ENCODE measurements at regions not wholly inside any gene's neighbourhood (a gene's known extent, or its start where the extent isn't known, plus 50 kb on each side); places are given as distances from the start of the nearest gene placed in this dataset.
"Not testable (repeated sequence)": the region's sequence is repeated elsewhere in the genome, so short reads cannot be mapped to it uniquely, and the experiment has no call there.

DNA sequence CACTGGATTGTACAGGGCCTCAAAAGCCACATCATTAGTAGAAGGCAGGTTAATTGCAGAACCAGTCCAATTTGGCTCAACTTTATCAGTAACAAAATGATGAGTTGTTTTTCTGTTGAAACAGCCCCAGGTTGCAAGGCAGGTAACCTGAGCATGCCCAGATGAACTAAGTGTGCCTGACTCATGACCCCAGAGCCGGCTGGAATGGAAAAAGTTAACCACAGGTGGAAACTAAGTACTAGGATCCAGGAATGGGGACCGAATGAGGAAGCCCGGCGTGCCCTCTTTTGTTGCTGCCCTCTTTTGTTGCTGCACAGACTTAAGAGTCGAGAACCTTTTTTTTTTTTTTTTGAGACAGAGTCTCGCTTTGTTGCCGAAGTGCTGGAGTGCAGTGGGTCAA, 79.5 kb upstream of the YWHAQ start:
- Histone ChIP-seq H3K4me1 (ENCODE audit: control insufficient read depth, insufficient read depth, low read length) (no peaks in the 10 kb centered on the region), H3K9me3 (ENCODE audit: control insufficient read depth, low read length) (no peaks in the 10 kb centered on the region), H3K36me3 (ENCODE audit: control insufficient read depth, insufficient read depth, low read length) (no peaks in the 10 kb centered on the region), H3K9ac (ENCODE audit: low read length) (no peak overlapping the region), H3K4me3 (ENCODE audit: low read length) (no peak overlapping the region), H3K27me3 (ENCODE audit: control insufficient read depth, insufficient read depth, low read length) (no peaks in the 10 kb centered on the region)

DNA sequence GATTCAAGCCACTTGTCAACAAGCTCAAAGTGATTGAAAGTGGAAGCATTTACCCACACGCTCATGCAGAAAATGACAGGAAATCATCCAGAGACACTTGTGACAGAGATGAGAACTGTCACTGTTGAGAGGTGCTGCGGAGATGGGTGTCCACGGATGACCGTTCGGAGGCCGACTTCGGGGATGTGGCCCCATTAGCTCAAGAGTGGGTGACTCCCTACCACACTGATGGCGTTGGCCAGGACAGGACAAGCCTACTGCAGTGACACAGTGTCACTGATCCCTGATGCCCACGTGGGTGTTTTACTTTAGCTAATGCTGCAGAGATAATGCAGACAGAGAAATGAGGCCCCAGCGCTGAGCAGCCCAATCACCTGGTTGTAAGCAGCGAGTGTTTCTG, 81.5 kb upstream of the YWHAQ start:
- Histone ChIP-seq H3K4me3 (ENCODE audit: low read length) (no peak overlapping the region), H3K9me3 (ENCODE audit: control insufficient read depth, low read length) (no peaks in the 10 kb centered on the region)

DNA sequence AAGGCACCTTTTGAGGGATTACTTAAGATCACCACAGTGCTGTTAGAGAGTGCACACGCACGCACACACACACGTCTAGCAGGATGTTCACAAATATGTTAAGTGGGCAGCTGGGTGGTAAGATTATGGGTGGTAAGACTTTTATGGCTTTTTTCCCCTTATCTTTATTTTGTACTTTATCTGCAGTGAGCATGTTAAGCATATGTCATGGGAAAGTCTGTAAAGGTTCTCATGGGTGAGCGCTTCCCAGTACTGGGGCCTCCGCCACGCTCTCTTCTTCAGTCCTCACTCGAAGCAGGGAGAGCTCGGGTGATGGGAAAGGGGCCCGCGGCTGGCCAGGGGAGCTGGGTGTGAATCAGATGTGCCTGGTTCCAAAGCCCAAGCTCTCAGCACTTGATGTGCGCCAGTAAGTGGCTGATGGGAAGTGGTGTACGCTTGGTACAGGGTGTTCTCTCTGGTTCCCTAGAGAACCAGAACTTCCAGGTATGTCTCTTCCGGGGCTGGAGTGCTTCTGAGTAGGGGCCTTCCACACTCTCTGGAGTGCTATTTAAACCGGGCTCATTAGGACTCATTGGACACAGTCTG, 83.9 kb upstream of the YWHAQ start:
- Histone ChIP-seq H3K9ac (ENCODE audit: low read length) (no peak overlapping the region), H3K9me3 (ENCODE audit: control insufficient read depth, low read length) (no peaks in the 10 kb centered on the region), H3K4me1 (ENCODE audit: control insufficient read depth, insufficient read depth, low read length) (no peaks in the 10 kb centered on the region)

More for the DNA sequence above, 81.5 kb upstream of the YWHAQ start:
- H3K4me1 ChIP-seq (ENCODE audit: control insufficient read depth, insufficient read depth, low read length), result no peaks in the 10 kb centered on the region
- no peak overlapping the region for H3K9ac ChIP-seq (ENCODE audit: low read length)
- H3K27me3 ChIP-seq (ENCODE audit: control insufficient read depth, insufficient read depth, low read length), result no peaks in the 10 kb centered on the region
- H3K36me3 ChIP-seq (ENCODE audit: control insufficient read depth, insufficient read depth, low read length), result no peaks in the 10 kb centered on the region

DNA sequence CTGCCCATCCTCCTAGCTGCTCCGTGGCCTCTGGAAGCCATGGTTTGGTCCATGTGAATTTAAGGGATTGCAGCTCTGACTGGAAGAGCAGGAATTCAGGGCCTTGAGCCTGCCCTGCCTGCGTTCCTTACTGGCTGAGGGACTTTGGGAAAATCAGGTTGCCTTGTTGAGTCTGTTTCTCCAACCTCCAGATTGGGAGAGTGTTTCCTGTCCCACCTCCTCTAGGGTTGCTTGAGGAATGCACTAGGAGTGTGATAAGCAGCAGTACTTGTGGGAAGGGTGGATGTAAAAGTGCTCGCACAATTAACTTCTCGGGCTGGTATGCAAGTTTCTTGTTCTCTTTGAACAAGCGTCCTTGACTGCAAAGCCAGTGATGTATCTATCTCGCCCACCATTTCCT, 84.4 kb upstream of the YWHAQ start:
- no peak overlapping the region for H3K4me3 ChIP-seq (ENCODE audit: low read length)
- no peaks in the 10 kb centered on the region for H3K9me3 ChIP-seq (ENCODE audit: control insufficient read depth, low read length)
- H3K36me3 ChIP-seq (ENCODE audit: control insufficient read depth, insufficient read depth, low read length), result no peaks in the 10 kb centered on the region
- no peaks in the 10 kb centered on the region for H3K27me3 ChIP-seq (ENCODE audit: control insufficient read depth, insufficient read depth, low read length)
- no peaks in the 10 kb centered on the region for H3K4me1 ChIP-seq (ENCODE audit: control insufficient read depth, insufficient read depth, low read length)
- H3K9ac ChIP-seq (ENCODE audit: low read length), result no peak overlapping the region

More for the DNA sequence above, 83.9 kb upstream of the YWHAQ start:
- H3K27me3 ChIP-seq (ENCODE audit: control insufficient read depth, insufficient read depth, low read length), result no peaks in the 10 kb centered on the region
- no peaks in the 10 kb centered on the region for H3K36me3 ChIP-seq (ENCODE audit: control insufficient read depth, insufficient read depth, low read length)
- H3K4me3 ChIP-seq (ENCODE audit: low read length), result no peak overlapping the region

DNA sequence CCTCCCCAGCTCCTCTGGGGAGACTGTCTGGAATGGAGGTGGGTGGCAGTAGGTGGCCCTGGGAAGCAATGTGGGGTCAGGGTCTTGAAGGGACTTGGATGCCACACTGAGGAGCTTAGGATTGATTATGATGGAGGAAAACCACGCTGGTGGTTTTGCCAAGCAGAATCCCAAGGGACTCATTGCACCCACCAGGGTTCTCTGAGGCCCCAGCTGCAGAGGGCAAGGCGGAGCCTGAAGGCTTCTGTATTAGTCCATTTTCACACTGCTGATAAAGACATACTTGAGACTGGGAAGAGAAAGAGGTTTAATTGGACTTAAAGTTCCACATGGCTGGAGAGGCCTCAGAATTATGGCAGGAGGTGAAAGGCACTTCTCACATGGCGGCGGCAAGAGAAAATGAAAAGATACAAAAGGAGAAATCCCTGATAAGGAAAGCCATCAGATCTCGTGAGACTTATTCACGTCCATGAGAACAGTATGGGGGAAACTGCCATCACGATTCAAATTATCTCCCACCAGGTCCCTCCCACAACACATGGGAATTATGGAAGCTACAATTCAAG, 87.2 kb upstream of the YWHAQ start:
- H3K36me3 ChIP-seq (ENCODE audit: control insufficient read depth, insufficient read depth, low read length), result no peaks in the 10 kb centered on the region
- no peaks in the 10 kb centered on the region for H3K4me1 ChIP-seq (ENCODE audit: control insufficient read depth, insufficient read depth, low read length)
- H3K4me3 ChIP-seq (ENCODE audit: low read length), result no peak overlapping the region
- no peaks in the 10 kb centered on the region for H3K9me3 ChIP-seq (ENCODE audit: control insufficient read depth, low read length)
- H3K9ac ChIP-seq (ENCODE audit: low read length), result no peak overlapping the region
- H3K27me3 ChIP-seq (ENCODE audit: control insufficient read depth, insufficient read depth, low read length), result no peaks in the 10 kb centered on the region

DNA sequence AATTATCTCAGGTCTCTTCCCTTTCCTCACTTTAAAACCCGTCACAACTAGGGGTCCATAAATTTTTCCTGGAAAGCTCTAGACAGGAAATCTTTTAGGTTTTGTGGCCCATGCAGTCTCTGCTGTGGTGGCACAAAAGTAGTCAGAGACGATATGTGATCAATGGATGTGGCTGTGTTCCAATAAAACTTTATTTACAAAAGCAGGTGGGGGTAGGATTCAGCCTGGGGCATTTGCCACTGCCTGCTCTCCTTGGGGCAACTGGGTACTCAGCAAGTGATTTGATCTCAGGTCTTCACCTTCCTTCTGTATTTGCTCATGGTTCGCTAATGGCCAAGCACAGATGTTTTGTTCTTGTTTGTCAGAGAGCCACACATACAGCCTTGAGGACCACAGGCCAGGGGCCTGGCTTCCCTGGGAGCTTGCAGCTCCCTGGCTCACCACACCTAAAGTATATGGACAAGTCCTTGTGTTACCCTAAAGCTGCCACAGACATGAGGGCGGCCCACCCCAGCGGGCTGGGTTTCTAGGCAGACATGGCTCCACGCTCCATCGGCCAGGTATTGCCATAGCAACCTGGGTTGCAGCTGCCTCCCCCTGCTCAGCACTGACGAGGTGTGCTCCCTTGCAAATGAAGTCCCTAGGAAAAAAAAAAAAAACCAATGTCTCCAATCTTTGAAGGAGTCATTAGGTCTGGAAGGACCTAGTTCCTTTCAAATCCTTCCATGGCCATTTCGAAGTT, 89.7 kb upstream of the YWHAQ start:
- H3K27me3 ChIP-seq (ENCODE audit: control insufficient read depth, insufficient read depth, low read length), result no peaks in the 10 kb centered on the region
- no peak overlapping the region for H3K4me3 ChIP-seq (ENCODE audit: low read length)
- H3K36me3 ChIP-seq (ENCODE audit: control insufficient read depth, insufficient read depth, low read length), result no peaks in the 10 kb centered on the region
- H3K9me3 ChIP-seq (ENCODE audit: control insufficient read depth, low read length), result no peaks in the 10 kb centered on the region
- H3K9ac ChIP-seq (ENCODE audit: low read length), result no peak overlapping the region
- no peaks in the 10 kb centered on the region for H3K4me1 ChIP-seq (ENCODE audit: control insufficient read depth, insufficient read depth, low read length)

DNA sequence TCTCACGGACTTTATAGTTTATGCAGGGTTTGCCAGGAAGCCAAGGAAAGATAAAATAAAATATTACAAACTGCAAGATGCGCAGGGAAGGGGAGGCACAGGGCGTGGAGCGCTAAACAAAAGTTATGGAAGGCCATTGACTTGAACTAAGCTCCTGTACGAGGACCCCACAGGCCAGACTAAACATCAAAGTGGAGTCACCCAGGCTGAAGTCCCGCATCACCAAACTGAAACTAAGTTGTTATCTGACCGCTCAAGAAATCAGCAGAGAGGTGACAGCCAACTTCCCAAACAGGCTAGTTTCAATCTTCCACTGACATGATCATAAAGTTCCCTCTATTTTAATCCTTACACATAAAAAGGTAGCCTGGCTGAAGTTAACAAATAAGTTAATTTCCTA, 90.5 kb upstream of the YWHAQ start:
- no peaks in the 10 kb centered on the region for H3K9me3 ChIP-seq (ENCODE audit: control insufficient read depth, low read length)
- H3K27me3 ChIP-seq (ENCODE audit: control insufficient read depth, insufficient read depth, low read length), result no peaks in the 10 kb centered on the region
- no peaks in the 10 kb centered on the region for H3K36me3 ChIP-seq (ENCODE audit: control insufficient read depth, insufficient read depth, low read length)
- H3K4me3 ChIP-seq (ENCODE audit: low read length), result no peak overlapping the region
- no peak overlapping the region for H3K9ac ChIP-seq (ENCODE audit: low read length)
- no peaks in the 10 kb centered on the region for H3K4me1 ChIP-seq (ENCODE audit: control insufficient read depth, insufficient read depth, low read length)

DNA sequence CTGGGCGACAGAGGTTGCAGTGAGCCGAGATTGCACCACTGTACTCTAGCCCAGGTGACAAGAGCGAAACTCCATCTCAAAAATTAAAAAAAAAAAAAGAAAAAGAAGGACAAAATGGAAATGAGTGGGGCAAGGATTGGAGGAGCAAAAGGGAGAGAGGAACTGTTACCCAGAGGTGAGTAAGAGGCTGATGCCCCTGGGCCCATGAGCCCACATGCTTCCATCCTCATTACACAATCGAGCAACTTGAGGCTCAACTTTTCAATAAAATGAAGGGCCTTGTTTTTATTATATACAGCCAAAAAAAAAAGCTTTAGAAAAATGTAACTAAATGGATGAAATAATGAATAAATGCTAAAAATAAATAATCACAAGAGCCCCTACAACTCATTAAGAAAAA, 91.7 kb upstream of the YWHAQ start:
- Histone ChIP-seq H3K9ac (ENCODE audit: low read length) (no peak overlapping the region), H3K9me3 (ENCODE audit: control insufficient read depth, low read length) (no peaks in the 10 kb centered on the region), H3K27me3 (ENCODE audit: control insufficient read depth, insufficient read depth, low read length) (no peaks in the 10 kb centered on the region), H3K36me3 (ENCODE audit: control insufficient read depth, insufficient read depth, low read length) (no peaks in the 10 kb centered on the region), H3K4me3 (ENCODE audit: low read length) (no peak overlapping the region), H3K4me1 (ENCODE audit: control insufficient read depth, insufficient read depth, low read length) (no peaks in the 10 kb centered on the region)

DNA sequence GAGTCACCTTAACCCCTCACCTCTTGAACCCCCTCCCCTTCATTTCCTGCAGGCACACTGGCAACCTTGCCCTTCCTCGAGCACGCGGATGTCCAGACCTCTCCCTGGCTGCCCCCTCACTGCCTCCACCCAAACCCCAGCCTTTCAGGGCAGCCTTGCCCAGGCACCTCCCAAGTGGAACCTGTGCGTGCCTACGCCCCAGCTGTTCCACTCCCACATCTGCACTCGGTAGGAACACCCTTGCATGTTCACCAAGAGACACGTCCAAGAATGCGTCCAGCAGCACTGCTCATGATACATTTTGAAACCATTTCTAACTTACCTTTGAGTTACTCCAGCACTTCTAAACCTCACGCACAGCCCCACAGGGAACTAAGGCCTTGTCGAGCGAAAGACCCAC, 93.8 kb upstream of the YWHAQ start:
- no peaks in the 10 kb centered on the region for H3K27me3 ChIP-seq (ENCODE audit: control insufficient read depth, insufficient read depth, low read length)
- no peaks in the 10 kb centered on the region for H3K36me3 ChIP-seq (ENCODE audit: control insufficient read depth, insufficient read depth, low read length)
- no peak overlapping the region for H3K9ac ChIP-seq (ENCODE audit: low read length)
- no peaks in the 10 kb centered on the region for H3K9me3 ChIP-seq (ENCODE audit: control insufficient read depth, low read length)
- no peaks in the 10 kb centered on the region for H3K4me1 ChIP-seq (ENCODE audit: control insufficient read depth, insufficient read depth, low read length)
- no peak overlapping the region for H3K4me3 ChIP-seq (ENCODE audit: low read length)

DNA sequence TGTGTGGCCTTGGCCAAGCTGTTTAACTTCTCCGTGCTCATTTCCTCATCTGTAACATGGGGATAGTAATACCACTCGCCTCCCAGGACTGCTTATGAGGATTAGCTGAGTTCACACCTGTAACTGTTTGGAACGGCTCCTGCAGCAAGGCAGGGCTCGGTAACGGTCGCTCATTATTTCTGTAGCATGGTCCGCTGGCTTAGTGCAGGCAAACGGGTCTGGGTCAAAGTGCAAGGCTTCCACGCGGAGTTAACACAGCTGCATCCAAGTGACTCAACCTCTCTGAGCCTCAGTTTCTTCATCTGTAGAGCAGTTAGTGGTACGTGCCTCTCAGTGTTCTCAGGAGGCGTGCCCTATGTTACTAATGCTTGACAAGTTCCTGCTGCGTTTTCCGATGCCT, 94.3 kb upstream of the YWHAQ start:
- Histone ChIP-seq H3K4me3 (ENCODE audit: low read length) (no peak overlapping the region), H3K9me3 (ENCODE audit: control insufficient read depth, low read length) (no peaks in the 10 kb centered on the region), H3K9ac (ENCODE audit: low read length) (no peak overlapping the region), H3K36me3 (ENCODE audit: control insufficient read depth, insufficient read depth, low read length) (no peaks in the 10 kb centered on the region), H3K27me3 (ENCODE audit: control insufficient read depth, insufficient read depth, low read length) (no peaks in the 10 kb centered on the region), H3K4me1 (ENCODE audit: control insufficient read depth, insufficient read depth, low read length) (no peaks in the 10 kb centered on the region)

DNA sequence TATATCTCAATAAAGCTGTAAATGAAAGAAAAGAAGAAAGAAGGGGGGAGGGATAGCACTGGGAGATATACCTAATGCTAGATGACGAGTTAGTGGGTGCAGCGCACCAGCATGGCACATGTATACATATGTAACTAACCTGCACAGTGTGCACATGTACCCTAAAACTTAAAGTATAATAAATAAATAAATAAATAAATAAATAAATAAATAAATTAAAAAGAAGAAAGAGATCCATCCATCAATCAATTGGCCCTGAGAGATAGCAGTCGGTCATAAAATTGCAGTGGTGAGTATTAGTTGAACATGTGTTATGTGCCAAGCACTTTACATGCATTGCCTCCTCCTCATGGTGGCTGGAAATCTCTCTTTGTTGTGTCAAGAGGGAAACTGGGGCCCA, 95.2 kb upstream of the YWHAQ start:
- not testable (repeated sequence) for H3K4me3 ChIP-seq (ENCODE audit: low read length); H3K36me3 ChIP-seq (ENCODE audit: control insufficient read depth, insufficient read depth, low read length); H3K27me3 ChIP-seq (ENCODE audit: control insufficient read depth, insufficient read depth, low read length); H3K9me3 ChIP-seq (ENCODE audit: control insufficient read depth, low read length); H3K4me1 ChIP-seq (ENCODE audit: control insufficient read depth, insufficient read depth, low read length); H3K9ac ChIP-seq (ENCODE audit: low read length)

DNA sequence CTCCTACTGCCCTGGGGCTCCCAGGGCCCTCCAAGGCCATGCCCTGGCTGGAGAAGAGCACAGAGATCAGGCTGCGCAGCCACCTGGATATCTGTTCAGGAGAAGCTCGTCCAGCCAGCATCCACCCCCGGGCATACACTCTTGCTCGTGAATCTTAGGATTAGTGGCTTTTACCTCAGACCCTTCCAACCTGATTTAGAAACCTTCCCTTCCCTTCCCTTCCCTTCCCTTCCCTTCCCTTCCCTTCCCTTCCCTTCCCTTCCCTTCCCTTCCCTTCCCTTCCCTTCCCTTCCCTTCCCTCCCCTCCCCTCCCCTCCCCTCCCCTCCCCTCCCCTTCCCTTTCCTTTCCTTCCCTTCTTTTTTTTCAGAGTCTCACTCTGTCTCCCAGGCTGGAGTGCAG, 99.7 kb upstream of the YWHAQ start:
- not testable (repeated sequence) for H3K4me1 ChIP-seq (ENCODE audit: control insufficient read depth, insufficient read depth, low read length); H3K4me3 ChIP-seq (ENCODE audit: low read length); H3K27me3 ChIP-seq (ENCODE audit: control insufficient read depth, insufficient read depth, low read length); H3K9me3 ChIP-seq (ENCODE audit: control insufficient read depth, low read length); H3K36me3 ChIP-seq (ENCODE audit: control insufficient read depth, insufficient read depth, low read length); H3K9ac ChIP-seq (ENCODE audit: low read length)
